Breast epithelium (tissue), 4 donors: ENCODE measurements at regions not wholly inside any gene's neighbourhood (a gene's known extent, or its start where the extent isn't known, plus 50 kb on each side); places are given as distances from the start of the nearest gene placed in this dataset.

ENCODE experiments used
- DNase-seq, 2 donors: peaks; one replicate each; pipeline ENCODE4 v3.0.0-alpha.2; 2019; ENCODE audit warnings: low spot score in 2 of 2
- H3K27ac ChIP-seq, 2 donors: fragments of 200-600 bp; sonication (generic) in 1 of 2; one replicate each; pipeline ENCODE4 v1.5.1; 2016 to 2019; ENCODE audit warnings: mild to moderate bottlenecking in 1 of 2
- H3K27me3 ChIP-seq, 2 donors: fragments of 200-600 bp; sonication (generic) in 1 of 2; one replicate each; pipeline versions ENCODE4 v1.5.1 to v1.6.0; 2017 to 2019; ENCODE audit warnings: control low read depth in 1 of 2, mild to moderate bottlenecking in 1 of 2
- H3K36me3 ChIP-seq: fragments of 200-600 bp; one replicate; pipeline ENCODE4 v1.5.1; 2019
- H3K4me1 ChIP-seq, 2 donors: fragments of 200-600 bp; sonication (generic); one replicate each; pipeline ENCODE4 v1.5.1; 2016 to 2019; ENCODE audit warnings: control low read depth in 1 of 2
- H3K4me3 ChIP-seq, 3 donors: fragments of 200-600 bp; sonication (generic); 1 replicate in 2 of 3; 2 replicates in 1 of 3; pipeline ENCODE4 v1.5.1; 2016 to 2019; ENCODE audit warnings: mild to moderate bottlenecking in 3 of 3, moderate library complexity in 2 of 3
- H3K9me3 ChIP-seq, 2 donors: fragments of 200-600 bp; sonication (generic) in 1 of 2; one replicate each; pipeline ENCODE4 v1.5.1; 2016 to 2019; ENCODE audit warnings: control low read depth in 1 of 2
- CTCF ChIP-seq, 3 donors: fragments of 450-650 bp; IDR thresholded peaks; one replicate each; pipeline ENCODE4 v1.5.1; 2016 to 2017; ENCODE audit warnings: antibody characterized with exemption in 3 of 3, mild to moderate bottlenecking in 3 of 3, moderate library complexity in 3 of 3
- POLR2A ChIP-seq: fragments of 450-650 bp; IDR thresholded peaks from one replicate; pipeline ENCODE4 v1.6.1; 2016; ENCODE audit warnings: antibody characterized with exemption, mild to moderate bottlenecking, moderate library complexity
- POLR2AphosphoS5 ChIP-seq, 3 donors: sonication (generic); formaldehyde crosslinking; IDR thresholded peaks; one replicate each; pipeline ENCODE4 v1.6.1; 2017; ENCODE audit warnings: antibody characterized with exemption in 3 of 3
- intact Hi-C: fragments of 100-400 bp; cut with DNase I; formaldehyde crosslinking; loops from one replicate; pipeline ENCODE4 v1.15.1; 2023; ENCODE audit warnings: low total_unique reads

- peaks cover 10 to 63% of the 10 kb centered on the region in 2 donors for H3K27me3 ChIP-seq
- intact Hi-C loops, result no loop called here
- H3K4me1 ChIP-seq, result peaks cover 3 to 26% of the 10 kb centered on the region in 2 donors
- TF ChIP-seq POLR2AphosphoS5 (IDR thresholded peaks at IDR 0.05) (no peak), CTCF (IDR thresholded peaks at IDR 0.05) (no peak), POLR2A (no peak)
- no peak overlapping the region for H3K4me3 ChIP-seq
- H3K27ac ChIP-seq, result no peak overlapping the region
- H3K9me3 ChIP-seq, result no peaks in the 10 kb centered on the region
- no peak for DNase-seq
- no peaks in the 10 kb centered on the region for H3K36me3 ChIP-seq
Measured at GRCh38 chr3:44000586-44000985, 241.1 kb upstream of the TOPAZ1 start.

GRCh38 chr3:44001072-44001471 is 240.6 kb upstream of the TOPAZ1 start:
- intact Hi-C loops, result no loop called here
- no peak overlapping the region for H3K27ac ChIP-seq
- no peaks in the 10 kb centered on the region for H3K9me3 ChIP-seq
- peaks cover 3 to 21% of the 10 kb centered on the region in 2 donors for H3K4me1 ChIP-seq
- H3K27me3 ChIP-seq, result peaks cover 10 to 58% of the 10 kb centered on the region in 2 donors
- TF ChIP-seq POLR2AphosphoS5 (IDR thresholded peaks at IDR 0.05), result no peak
- TF ChIP-seq POLR2A, result no peak
- no peak for TF ChIP-seq CTCF (IDR thresholded peaks at IDR 0.05)
- no peaks in the 10 kb centered on the region for H3K36me3 ChIP-seq
- no peak for DNase-seq
- H3K4me3 ChIP-seq, result no peak overlapping the region

GRCh38 chr3:44003801-44004200 is 237.9 kb upstream of the TOPAZ1 start:
- Histone ChIP-seq H3K4me3 (no peak overlapping the region), H3K27ac (no peak overlapping the region), H3K27me3 (peaks cover 4 to 31% of the 10 kb centered on the region in 2 donors), H3K36me3 (no peaks in the 10 kb centered on the region), H3K4me1 (peaks cover 0 to 2% of the 10 kb centered on the region in 2 donors), H3K9me3 (no peaks in the 10 kb centered on the region)
- TF ChIP-seq CTCF (IDR thresholded peaks at IDR 0.05), result no peak
- no peak for TF ChIP-seq POLR2A
- TF ChIP-seq POLR2AphosphoS5 (IDR thresholded peaks at IDR 0.05), result no peak
- intact Hi-C loops, result no loop called here
- DNase-seq, result no peak

- no peak for TF ChIP-seq POLR2A
- TF ChIP-seq CTCF (IDR thresholded peaks at IDR 0.05), result no peak
- no peak for TF ChIP-seq POLR2AphosphoS5 (IDR thresholded peaks at IDR 0.05)
- intact Hi-C loops, result no loop called here
Measured at GRCh38 chr3:44011680-44012079, 230.0 kb upstream of the TOPAZ1 start.

GRCh38 chr3:44012160-44012899 is 229.4 kb upstream of the TOPAZ1 start:
- TF ChIP-seq POLR2A, result no peak
- no peak for TF ChIP-seq POLR2AphosphoS5 (IDR thresholded peaks at IDR 0.05)
- TF ChIP-seq CTCF (IDR thresholded peaks at IDR 0.05), result no peak
- Histone ChIP-seq H3K4me1 (no peaks in the 10 kb centered on the region), H3K36me3 (no peaks in the 10 kb centered on the region), H3K27me3 (no peaks in the 10 kb centered on the region), H3K4me3 (no peak overlapping the region), H3K27ac (no peak overlapping the region), H3K9me3 (no peaks in the 10 kb centered on the region)
- DNase-seq, result no peak
- intact Hi-C loops, result no loop called here

More at GRCh38 chr3:44011680-44012079, 230.0 kb upstream of the TOPAZ1 start:
- Histone ChIP-seq H3K9me3 (no peaks in the 10 kb centered on the region), H3K4me1 (no peaks in the 10 kb centered on the region), H3K27me3 (no peaks in the 10 kb centered on the region), H3K4me3 (no peak overlapping the region), H3K36me3 (no peaks in the 10 kb centered on the region), H3K27ac (no peak overlapping the region)
- no peak for DNase-seq
